Amygdala (tissue), 56 donors: ENCODE measurements at regions not wholly inside any gene's neighbourhood (a gene's known extent, or its start where the extent isn't known, plus 50 kb on each side); places are given as distances from the start of the nearest gene placed in this dataset.
A peak's percentile ranks its signal among the peaks of the same experiment; 100 is the strongest.

Experiments used
- DNase-seq, 56 donors: peaks; one replicate each; lab custom pipeline; 2025; lab: John Stamatoyannopoulos, UW

DNA sequence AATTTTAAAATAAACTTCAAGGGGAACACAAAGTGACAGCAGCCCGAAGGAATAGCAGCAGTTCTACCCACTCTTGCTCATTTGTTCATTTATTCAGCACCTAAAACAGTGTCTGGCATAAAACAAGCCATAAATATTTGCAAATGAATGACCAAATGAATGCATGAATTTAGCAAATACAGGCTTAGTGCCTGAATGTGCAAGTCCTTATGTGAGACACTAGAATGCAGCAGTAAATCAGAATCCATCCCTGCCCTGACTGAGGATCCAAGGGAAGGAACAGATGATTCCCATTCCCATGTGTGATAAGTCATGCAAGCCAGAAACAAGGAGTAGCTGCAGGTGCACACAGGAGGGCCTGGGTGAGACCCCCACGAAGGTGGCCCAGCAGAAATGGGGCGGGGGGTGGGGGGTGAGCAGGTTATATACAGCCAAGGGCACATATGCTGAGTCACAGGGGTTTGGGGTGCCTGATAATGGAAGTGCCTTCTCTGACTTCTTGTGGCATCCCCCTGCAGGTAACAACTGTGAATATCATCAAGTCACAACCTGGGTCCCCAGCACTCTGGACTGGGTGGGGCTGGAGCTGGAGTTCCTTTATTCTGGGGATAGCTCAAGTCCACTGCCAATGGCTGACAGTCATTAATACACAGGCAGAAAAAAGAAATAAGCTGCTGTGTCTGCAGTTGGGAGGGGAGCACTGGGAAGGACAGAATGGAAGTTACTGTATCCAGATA lies 311.9 kb downstream of the TXNL1 start:
- no peak for DNase-seq

DNA sequence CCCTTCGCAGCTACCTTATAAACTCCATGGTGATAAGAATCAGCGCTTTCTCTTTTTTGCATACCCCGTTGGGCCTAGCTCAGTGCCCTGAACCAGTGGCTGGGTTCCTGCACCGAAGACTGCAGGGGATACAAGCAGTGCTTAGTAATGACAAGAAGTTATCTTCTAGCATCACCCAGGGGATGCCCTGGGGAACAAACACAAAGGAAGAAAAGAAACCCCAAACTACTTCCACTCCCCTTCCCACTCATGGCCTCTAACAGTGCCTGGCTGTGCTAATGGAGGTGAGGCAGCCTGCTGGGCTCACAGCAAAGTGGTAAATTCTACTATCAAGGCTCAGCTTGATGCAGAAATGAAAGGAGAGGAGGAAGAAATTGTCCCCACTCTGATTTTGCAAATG lies 314.7 kb downstream of the TXNL1 start:
- DNase-seq, result no peak

- DNase-seq, result no peak
Observed at GRCh38 chr18:56322406-56322805, 316.0 kb downstream of the TXNL1 start.

DNA sequence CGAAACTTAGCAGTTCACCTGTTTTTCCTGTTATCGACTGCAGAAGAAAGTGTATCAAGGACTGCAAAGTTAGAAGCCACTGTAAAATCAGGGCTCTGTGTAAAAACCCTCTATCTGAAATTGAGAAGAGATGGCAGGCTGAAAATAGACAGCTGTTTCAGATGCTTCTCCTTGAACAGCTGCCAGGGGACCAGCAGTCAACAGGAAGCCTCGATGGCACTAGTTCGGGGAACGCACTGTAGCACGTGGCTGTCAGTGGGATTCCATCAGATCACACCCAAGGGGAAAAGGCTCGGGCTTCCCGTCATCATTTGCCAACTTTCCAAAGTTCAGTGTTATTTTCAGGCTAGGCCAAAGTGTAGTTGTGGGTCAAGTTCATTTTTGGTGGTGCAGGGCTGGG lies 316.9 kb downstream of the TXNL1 start:
- DNase-seq, result peak in 4 of 56 donors; percentile 2 to 14 (median 8)

DNA sequence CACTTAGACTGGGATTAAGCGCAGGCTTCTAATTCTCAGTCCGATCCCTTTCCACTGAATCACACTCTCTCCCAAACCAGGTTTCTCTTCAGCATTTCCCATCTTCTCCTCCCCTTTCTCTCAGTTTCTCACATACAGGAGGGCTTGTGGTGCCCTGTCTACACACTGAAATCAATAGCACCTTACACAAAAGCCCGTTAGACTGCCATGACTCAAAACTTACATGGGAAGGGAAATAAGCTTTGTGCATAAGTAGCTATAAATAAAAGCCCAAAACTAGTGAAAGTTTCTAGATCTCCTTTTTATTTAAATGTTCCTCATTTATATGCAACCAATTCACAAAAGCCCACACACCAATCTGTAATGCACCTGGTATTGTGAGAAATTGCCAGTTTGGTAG lies 318.4 kb downstream of the TXNL1 start:
- DNase-seq, result no peak

GRCh38 chr18:56316727-56317126 lies 321.7 kb downstream of the TXNL1 start:
- DNase-seq, result no peak

DNA sequence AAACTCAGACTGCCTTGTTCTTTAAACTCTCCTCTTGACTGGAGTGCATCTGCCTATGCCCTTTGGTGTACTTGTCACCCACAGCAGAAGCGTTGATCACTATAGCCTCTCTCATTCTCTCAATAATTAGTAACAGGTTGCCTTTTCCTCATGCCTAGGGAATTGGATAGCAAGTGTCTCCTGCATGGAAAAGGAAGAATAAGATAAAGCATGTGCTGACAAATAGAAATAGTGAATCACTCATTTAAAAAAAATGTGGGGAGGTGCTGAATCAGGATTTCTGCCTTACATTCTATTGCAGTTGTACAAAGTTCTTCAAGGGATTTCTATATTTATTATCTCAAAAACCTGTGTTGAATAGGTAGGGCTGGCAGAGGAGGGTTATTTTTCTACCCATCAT lies 323.0 kb downstream of the TXNL1 start:
- no peak for DNase-seq

DNA sequence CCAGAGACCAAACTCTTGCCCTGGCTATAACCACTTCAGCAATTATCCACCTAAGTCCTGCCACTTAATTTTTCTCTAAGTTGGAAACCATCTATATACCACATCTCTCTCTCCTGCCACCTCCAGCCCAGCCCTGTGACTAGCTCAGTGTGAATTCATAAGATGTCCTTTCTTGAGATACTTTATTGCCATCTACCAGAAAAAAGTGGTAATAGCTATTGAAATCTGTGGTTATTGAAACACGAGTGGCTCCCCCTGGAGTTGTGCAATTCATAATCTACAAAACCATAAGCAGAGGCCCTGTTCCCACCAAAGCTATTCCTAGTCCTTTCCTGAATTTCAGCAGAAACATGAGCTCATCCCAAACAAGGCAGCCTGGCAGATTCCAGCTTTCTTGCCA lies 324.0 kb downstream of the TXNL1 start:
- DNase-seq, result peak in 4 of 56 donors; percentile 3 to 21 (median 10)

- DNase-seq, result no peak
Observed at GRCh38 chr18:56312551-56313335, 325.6 kb downstream of the TXNL1 start.

DNA sequence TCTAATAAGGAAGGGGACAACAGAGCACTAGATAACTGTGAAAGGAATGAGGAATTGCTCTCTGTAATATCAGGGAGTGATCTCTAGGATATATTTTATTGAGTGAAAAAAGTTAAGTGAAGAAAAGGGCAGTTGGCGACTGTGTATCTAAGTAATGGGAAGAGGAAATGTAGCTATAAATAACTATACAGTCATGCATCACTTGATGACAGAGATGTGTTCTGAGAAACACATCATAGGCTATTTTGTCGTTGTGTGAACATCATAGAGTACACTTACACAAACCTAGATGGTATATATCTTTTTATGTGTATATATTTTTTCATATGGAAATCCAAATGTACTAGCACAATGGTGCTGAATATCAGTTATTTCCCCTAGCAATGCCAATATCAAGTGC lies 329.3 kb downstream of the TXNL1 start:
- no peak for DNase-seq

DNA sequence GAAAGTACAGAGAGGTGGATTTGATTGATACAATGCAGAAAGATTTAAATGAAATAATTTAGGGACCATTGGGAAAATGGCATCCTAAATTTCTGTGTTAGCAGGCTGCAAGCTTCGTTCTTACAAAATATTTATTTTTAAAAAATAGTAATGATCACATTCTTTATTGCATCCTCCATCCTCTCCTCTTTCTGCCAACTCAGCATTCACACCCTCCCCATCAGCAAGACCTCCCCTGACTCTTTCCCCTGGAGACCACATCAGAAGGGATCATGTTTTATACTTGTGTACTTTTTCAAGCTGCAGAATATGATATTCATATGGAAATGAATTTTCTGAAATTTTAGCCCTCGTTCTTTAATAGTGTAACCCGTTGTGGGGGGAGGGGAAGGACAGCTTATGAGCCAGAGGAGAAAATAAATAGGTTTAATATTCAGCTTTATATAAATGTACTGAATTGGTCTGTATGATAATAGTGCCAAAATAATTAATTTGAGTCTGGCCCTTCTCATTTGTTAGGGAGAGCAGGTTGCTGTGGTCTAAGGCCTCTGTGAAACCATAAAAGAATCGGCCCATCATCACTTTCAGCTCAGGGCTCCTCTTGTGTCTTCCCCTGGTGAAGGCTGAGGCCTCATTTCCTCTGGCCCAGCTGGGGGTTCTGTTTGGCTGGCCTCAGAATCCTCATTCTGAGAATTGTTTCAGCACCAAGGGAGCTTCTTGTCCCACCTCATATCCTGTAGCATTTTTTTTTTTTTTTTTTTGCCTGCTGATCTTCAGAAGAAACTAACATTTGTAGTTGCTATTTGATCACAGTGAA lies 330.8 kb downstream of the TXNL1 start:
- no peak for DNase-seq

DNA sequence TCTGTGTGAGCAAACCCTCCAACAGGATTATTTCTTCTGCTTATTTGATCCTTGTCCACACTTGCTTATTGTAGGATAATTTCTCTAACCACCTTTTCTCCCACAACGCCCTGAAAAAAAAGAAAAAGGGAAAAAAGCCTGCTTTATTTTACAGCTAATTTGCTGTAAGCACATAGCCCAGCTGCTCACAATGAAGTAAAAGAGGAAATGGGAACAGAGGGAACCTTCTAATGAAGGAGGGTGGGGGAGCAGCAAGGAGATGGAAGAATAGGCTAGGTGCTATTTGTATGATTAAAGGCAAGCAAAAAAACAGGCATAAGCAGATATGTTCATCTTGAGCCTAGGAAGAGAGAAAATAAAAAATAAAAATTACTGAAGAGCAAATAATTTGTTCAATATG lies 331.6 kb downstream of the TXNL1 start:
- no peak for DNase-seq

DNA sequence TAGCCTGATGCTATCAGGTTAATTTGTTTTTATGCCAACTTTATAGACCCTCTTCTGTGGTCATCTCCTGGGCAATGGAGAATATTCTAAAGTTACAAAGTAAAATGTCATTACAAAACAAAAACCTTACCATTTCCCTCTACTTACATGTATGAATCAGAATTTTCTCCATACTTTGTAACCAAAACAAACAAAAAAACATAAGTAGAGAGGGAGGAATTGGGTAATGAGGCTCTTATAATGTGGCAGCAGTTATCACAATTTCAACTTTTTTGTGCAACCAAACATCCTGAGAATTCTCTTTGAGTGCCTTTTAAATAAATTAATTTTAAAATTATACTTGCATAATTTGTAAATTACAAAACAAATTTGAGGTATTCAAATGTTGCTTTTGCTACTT lies 332.8 kb downstream of the TXNL1 start:
- DNase-seq, result no peak

- peak in 2 of 56 donors; percentile 7 to 20 for DNase-seq
Observed at GRCh38 chr18:56302156-56302555, 336.2 kb downstream of the TXNL1 start.

- no peak for DNase-seq
Observed at GRCh38 chr18:56299740-56300139, 338.7 kb downstream of the TXNL1 start.

DNA sequence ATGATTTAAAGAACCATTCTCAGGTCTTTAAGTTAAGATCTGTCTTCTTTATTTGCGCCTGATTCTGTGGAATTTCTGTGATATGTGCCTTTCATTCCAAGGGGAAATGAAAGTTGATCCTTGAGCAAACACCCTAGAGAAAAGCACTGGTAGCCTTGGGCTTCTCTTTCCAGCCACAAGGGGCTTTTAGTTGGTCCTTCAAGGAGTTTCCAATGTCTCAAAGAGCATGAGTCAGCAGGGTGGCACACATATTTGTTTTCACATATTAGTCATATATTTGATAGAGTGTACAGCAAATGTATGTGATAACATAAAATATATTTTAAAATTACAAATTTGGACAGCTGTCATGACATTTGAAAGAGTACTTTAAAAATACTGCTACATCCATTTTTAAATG lies 339.5 kb downstream of the TXNL1 start:
- DNase-seq, result no peak

DNA sequence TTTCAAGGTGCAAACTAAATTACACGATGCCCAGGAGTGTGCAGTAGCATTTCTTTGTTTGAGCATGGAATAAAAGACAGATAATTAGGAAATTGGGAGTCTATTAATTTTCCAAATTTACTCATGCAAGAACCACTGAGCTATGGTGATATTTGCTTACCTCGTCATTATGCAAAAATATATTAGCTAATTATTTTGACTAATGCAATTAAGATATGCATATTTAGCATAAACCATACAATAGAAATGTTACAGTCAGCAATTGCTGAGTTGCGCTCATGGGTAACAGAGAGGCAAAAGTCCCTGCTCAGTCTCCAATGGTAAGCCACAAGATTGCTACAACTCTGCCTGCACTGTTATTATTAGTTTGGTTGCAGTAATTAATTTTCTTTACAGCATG lies 342.0 kb downstream of the TXNL1 start:
- DNase-seq, result no peak

GRCh38 chr18:56294484-56295183 lies 343.8 kb downstream of the TXNL1 start:
- no peak for DNase-seq

- DNase-seq, result no peak
Observed at GRCh38 chr18:56291294-56291693, 347.1 kb downstream of the TXNL1 start.

DNA sequence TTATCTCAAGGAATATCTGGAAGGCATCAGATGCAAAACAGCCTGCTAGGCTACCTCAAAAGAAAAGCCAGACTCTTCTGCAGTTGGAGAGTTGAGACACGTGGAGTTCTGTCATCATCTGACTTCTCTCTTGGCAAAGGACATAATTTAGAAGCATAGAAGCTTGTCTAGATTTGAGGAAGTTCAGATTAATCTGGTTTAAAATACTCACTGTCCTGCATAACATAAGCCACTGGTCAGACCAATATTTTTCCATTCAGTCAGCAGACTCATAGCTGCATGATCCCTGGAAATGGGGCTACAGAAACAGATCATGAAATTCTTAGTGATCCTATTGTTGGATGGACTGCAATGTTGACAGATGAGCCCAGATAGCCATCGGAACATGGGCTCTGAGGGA lies 349.0 kb downstream of the TXNL1 start:
- no peak for DNase-seq
